ENCODE measurements at regions not wholly inside any gene's neighbourhood (a gene's known extent, or its start where the extent isn't known, plus 50 kb on each side); places are given as distances from the start of the nearest gene placed in this dataset.

- TF ChIP-seq, protein P1, sequence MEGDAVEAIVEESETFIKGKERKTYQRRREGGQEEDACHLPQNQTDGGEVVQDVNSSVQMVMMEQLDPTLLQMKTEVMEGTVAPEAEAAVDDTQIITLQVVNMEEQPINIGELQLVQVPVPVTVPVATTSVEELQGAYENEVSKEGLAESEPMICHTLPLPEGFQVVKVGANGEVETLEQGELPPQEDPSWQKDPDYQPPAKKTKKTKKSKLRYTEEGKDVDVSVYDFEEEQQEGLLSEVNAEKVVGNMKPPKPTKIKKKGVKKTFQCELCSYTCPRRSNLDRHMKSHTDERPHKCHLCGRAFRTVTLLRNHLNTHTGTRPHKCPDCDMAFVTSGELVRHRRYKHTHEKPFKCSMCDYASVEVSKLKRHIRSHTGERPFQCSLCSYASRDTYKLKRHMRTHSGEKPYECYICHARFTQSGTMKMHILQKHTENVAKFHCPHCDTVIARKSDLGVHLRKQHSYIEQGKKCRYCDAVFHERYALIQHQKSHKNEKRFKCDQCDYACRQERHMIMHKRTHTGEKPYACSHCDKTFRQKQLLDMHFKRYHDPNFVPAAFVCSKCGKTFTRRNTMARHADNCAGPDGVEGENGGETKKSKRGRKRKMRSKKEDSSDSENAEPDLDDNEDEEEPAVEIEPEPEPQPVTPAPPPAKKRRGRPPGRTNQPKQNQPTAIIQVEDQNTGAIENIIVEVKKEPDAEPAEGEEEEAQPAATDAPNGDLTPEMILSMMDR (conservative IDR thresholded peaks at IDR 0.05) = no peak
- no peak for TF ChIP-seq EZH2 (IDR thresholded peaks at IDR 0.05; ENCODE audit: low read depth)
Observed at GRCh38 chr21:22106720-22107410, 1108.7 kb downstream of the NCAM2 start.
